IPS-20b (cell line): ENCODE measurements at regions not wholly inside any gene's neighbourhood (a gene's known extent, or its start where the extent isn't known, plus 50 kb on each side); places are given as distances from the start of the nearest gene placed in this dataset.
A peak's percentile ranks its signal among the peaks of the same experiment; 100 is the strongest.

Source experiments
- H3K27ac ChIP-seq: one replicate; pipeline ENCODE4 v1.5.1; 2013; ENCODE audit warnings: low read length
- H3K27me3 ChIP-seq: 2 replicates; pipeline ENCODE4 v1.6.1; 2013; ENCODE audit warnings: mild to moderate bottlenecking, low read length, inconsistent platforms; ENCODE audit not compliant: insufficient read depth
- H3K36me3 ChIP-seq: 2 replicates; pipeline ENCODE4 v1.6.1; 2013; ENCODE audit warnings: low read depth, mild to moderate bottlenecking, inconsistent platforms, low read length, moderate library complexity; ENCODE audit not compliant: insufficient read depth
- H3K4me1 ChIP-seq: 2 replicates; pipeline ENCODE4 v1.6.1; 2013; ENCODE audit warnings: mild to moderate bottlenecking, control low read depth, inconsistent platforms, low read length, moderate library complexity; ENCODE audit not compliant: insufficient read depth
- H3K4me3 ChIP-seq: 2 replicates; pipeline ENCODE4 v1.5.1; 2013; ENCODE audit warnings: mild to moderate bottlenecking, low read length, inconsistent platforms
- H3K9ac ChIP-seq: 2 replicates; pipeline ENCODE4 v1.6.1; 2013; ENCODE audit warnings: low read depth, mild to moderate bottlenecking, inconsistent platforms, low read length, moderate library complexity
- H3K9me3 ChIP-seq: 2 replicates; pipeline ENCODE4 v1.6.1; 2013; ENCODE audit warnings: mild to moderate bottlenecking, low read depth, low read length, inconsistent platforms; ENCODE audit not compliant: insufficient read depth

GRCh38 chr12:93156086-93156716 is 221.5 kb upstream of the NUDT4 start:
- Histone ChIP-seq H3K27me3 (no peaks in the 10 kb centered on the region), H3K27ac (no peak overlapping the region), H3K9ac (no peak overlapping the region), H3K4me3 (no peak overlapping the region), H3K9me3 (peaks cover 9% of the 10 kb centered on the region; the same call in 1 of the 2 replicates), H3K36me3 (no peaks in the 10 kb centered on the region), H3K4me1 (no peaks in the 10 kb centered on the region)

GRCh38 chr12:93157279-93157678 is 220.4 kb upstream of the NUDT4 start:
- H3K4me1 ChIP-seq = no peaks in the 10 kb centered on the region
- peaks cover 9% of the 10 kb centered on the region; the same call in 1 of the 2 replicates for H3K9me3 ChIP-seq
- no peak overlapping the region for H3K4me3 ChIP-seq
- H3K27ac ChIP-seq = no peak overlapping the region
- no peaks in the 10 kb centered on the region for H3K36me3 ChIP-seq
- no peaks in the 10 kb centered on the region for H3K27me3 ChIP-seq
- no peak overlapping the region for H3K9ac ChIP-seq

- Histone ChIP-seq H3K27me3 (no peaks in the 10 kb centered on the region), H3K27ac (no peak overlapping the region), H3K9me3 (peaks cover 9% of the 10 kb centered on the region; the same call in 1 of the 2 replicates), H3K4me3 (no peak overlapping the region), H3K4me1 (no peaks in the 10 kb centered on the region), H3K36me3 (no peaks in the 10 kb centered on the region), H3K9ac (no peak overlapping the region)
These were observed 219.5 kb upstream of the NUDT4 start for GRCh38 chr12:93158065-93158843.

- H3K27ac ChIP-seq = no peak overlapping the region
- no peak overlapping the region for H3K4me3 ChIP-seq
- H3K36me3 ChIP-seq = no peaks in the 10 kb centered on the region
- H3K4me1 ChIP-seq = no peaks in the 10 kb centered on the region; the same call in 1 of the 2 replicates
- H3K9me3 ChIP-seq = peaks cover 5% of the 10 kb centered on the region; the same call in 1 of the 2 replicates
- no peak overlapping the region for H3K9ac ChIP-seq
- peaks cover 17% of the 10 kb centered on the region for H3K27me3 ChIP-seq
These were observed 214.3 kb upstream of the NUDT4 start for GRCh38 chr12:93163260-93164036.

GRCh38 chr12:93164103-93164880 is 213.4 kb upstream of the NUDT4 start:
- Histone ChIP-seq H3K9ac (no peak overlapping the region), H3K27me3 (peaks cover 22% of the 10 kb centered on the region), H3K36me3 (no peaks in the 10 kb centered on the region), H3K27ac (no peak overlapping the region), H3K4me1 (no peaks in the 10 kb centered on the region; the same call in 1 of the 2 replicates), H3K9me3 (no peaks in the 10 kb centered on the region), H3K4me3 (no peak overlapping the region)

- Histone ChIP-seq H3K4me1 (no peaks in the 10 kb centered on the region; the same call in 1 of the 2 replicates), H3K4me3 (no peak overlapping the region), H3K36me3 (no peaks in the 10 kb centered on the region), H3K27me3 (peaks cover 22% of the 10 kb centered on the region), H3K27ac (no peak overlapping the region), H3K9me3 (no peaks in the 10 kb centered on the region), H3K9ac (no peak overlapping the region)
These were observed 212.3 kb upstream of the NUDT4 start for GRCh38 chr12:93165384-93165932.

- H3K9ac ChIP-seq = no peak overlapping the region
- no peaks in the 10 kb centered on the region for H3K9me3 ChIP-seq
- no peaks in the 10 kb centered on the region; the same call in 1 of the 2 replicates for H3K4me1 ChIP-seq
- H3K4me3 ChIP-seq = no peak overlapping the region
- no peak overlapping the region for H3K27ac ChIP-seq
- H3K27me3 ChIP-seq = peaks cover 22% of the 10 kb centered on the region
- H3K36me3 ChIP-seq = no peaks in the 10 kb centered on the region
These were observed 211.0 kb upstream of the NUDT4 start for GRCh38 chr12:93166541-93167307.

GRCh38 chr12:93167331-93167730 is 210.4 kb upstream of the NUDT4 start:
- no peaks in the 10 kb centered on the region for H3K36me3 ChIP-seq
- no peaks in the 10 kb centered on the region for H3K9me3 ChIP-seq
- peaks cover 22% of the 10 kb centered on the region for H3K27me3 ChIP-seq
- no peak overlapping the region for H3K4me3 ChIP-seq
- H3K9ac ChIP-seq = no peak overlapping the region
- H3K4me1 ChIP-seq = no peaks in the 10 kb centered on the region; the same call in 1 of the 2 replicates
- H3K27ac ChIP-seq = no peak overlapping the region

- Histone ChIP-seq H3K4me1 (no peaks in the 10 kb centered on the region; the same call in 1 of the 2 replicates), H3K4me3 (peak overlapping the region; percentile 42), H3K9ac (no peak overlapping the region), H3K27ac (no peak overlapping the region), H3K27me3 (peaks cover 22% of the 10 kb centered on the region), H3K9me3 (no peaks in the 10 kb centered on the region), H3K36me3 (no peaks in the 10 kb centered on the region)
These were observed 209.8 kb upstream of the NUDT4 start for GRCh38 chr12:93167841-93168492.

- no peak overlapping the region for H3K9ac ChIP-seq
- H3K36me3 ChIP-seq = no peaks in the 10 kb centered on the region
- peaks cover 22% of the 10 kb centered on the region for H3K27me3 ChIP-seq
- no peaks in the 10 kb centered on the region for H3K9me3 ChIP-seq
- H3K4me3 ChIP-seq = no peak overlapping the region
- no peaks in the 10 kb centered on the region; the same call in 1 of the 2 replicates for H3K4me1 ChIP-seq
- no peak overlapping the region for H3K27ac ChIP-seq
These were observed 209.0 kb upstream of the NUDT4 start for GRCh38 chr12:93168751-93169150.
